ENCODE measurements at regions not wholly inside any gene's neighbourhood (a gene's known extent, or its start where the extent isn't known, plus 50 kb on each side); places are given as distances from the start of the nearest gene placed in this dataset.

DNA sequence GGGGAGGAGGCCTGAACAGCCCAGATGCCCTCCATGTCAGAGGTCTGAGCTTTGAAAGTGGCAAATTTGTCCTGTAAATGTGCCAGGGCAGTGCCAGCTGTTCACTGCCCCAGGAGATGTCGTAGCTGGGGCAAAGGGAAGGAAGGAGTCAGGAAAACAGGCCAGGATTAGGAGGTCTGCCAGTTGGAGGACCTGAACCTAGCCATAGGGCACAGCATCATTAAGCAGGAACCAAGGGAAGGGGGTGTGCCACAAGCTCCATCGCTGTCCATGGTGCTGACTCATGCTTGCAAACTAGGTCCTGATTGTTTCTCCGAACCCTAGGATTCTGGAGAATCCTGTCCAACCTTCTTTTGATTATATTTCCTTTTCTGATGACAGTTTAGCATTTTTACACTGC, 124.2 kb downstream of the TMEM132E start:
- no peak for TF ChIP-seq CTCF (conservative IDR thresholded peaks at IDR 0.05 in 1 of 2, IDR thresholded peaks at IDR 0.05 in 1 of 2; ENCODE audit: extremely low read depth in 1 of 2, insufficient read depth in 1 of 2, low read depth in 1 of 2, low read length in 2 of 2)
- TF ChIP-seq EZH2 (IDR thresholded peaks at IDR 0.05; ENCODE audit: borderline replicate concordance, low read length) = no peak

Measured in mammary epithelial cell (primary cell).